SK-N-SH (cell line): ENCODE measurements at regions not wholly inside any gene's neighbourhood (a gene's known extent, or its start where the extent isn't known, plus 50 kb on each side); places are given as distances from the start of the nearest gene placed in this dataset.

Experiments
- CTCF ChIA-PET: fragments of 300-600, 350-600 bp; formaldehyde crosslinking; extraction: SDS; loops from one replicate; lab custom pipeline; 2021; lab: Yijun Ruan, JAX
- POLR2A ChIA-PET: fragments of 350-600 bp; sonication (Branson Sonifier 250); formaldehyde crosslinking; extraction: SDS; loops from one replicate; lab custom pipeline; 2020; ENCODE audit warnings: antibody characterized with exemption, inconsistent platforms; lab: Yijun Ruan, JAX
- DNase-seq: peaks from one replicate; pipeline ENCODE4 v3.0.0; 2012
- H2AFZ ChIP-seq: fragments of 200-600 bp; sonication (generic); 2 replicates; pipeline ENCODE4 v1.8.1; 2016; ENCODE audit warnings: antibody characterized with exemption, mild to moderate bottlenecking, low read depth
- H3F3A ChIP-seq: fragments of 200-600 bp; sonication (generic); replicated peaks from 2 replicates; pipeline ENCODE3; 2016; ENCODE audit warnings: antibody characterized with exemption, mild to moderate bottlenecking; ENCODE audit not compliant: insufficient read depth
- H3K27ac ChIP-seq, 2 experiments: fragments of 200-500 bp in 1 of 2; fragments of 200-600 bp in 1 of 2; sonication (Bioruptor generic) in 1 of 2; sonication (generic), shearing (Covaris generic) in 1 of 2; 2 replicates each; pipeline versions ENCODE4 v1.5.1 to v1.6.1; 2014 to 2016; ENCODE audit warnings: low read depth in 2 of 2, inconsistent platforms in 1 of 2, low read length in 1 of 2, mild to moderate bottlenecking in 1 of 2, mixed read lengths in 1 of 2
- H3K27me3 ChIP-seq: fragments of 200-600 bp; sonication (generic), shearing (Covaris generic); 2 replicates; pipeline ENCODE4 v1.6.1; 2016; ENCODE audit warnings: mixed run types; ENCODE audit not compliant: insufficient read depth
- H3K36me3 ChIP-seq, 2 experiments: fragments of 200-500 bp in 1 of 2; fragments of 200-600 bp in 1 of 2; sonication (Bioruptor generic) in 1 of 2; sonication (generic) in 1 of 2; replicated peaks in 1 of 2; 2 replicates each; pipeline versions ENCODE3 to v1.5.1; 2014 to 2016; ENCODE audit warnings: low read length in 1 of 2, mild to moderate bottlenecking in 1 of 2; ENCODE audit not compliant: insufficient read depth in 2 of 2, control insufficient read depth in 1 of 2
- H3K4me1 ChIP-seq, 2 experiments: fragments of 200-500 bp in 1 of 2; fragments of 200-600 bp in 1 of 2; sonication (Bioruptor generic) in 1 of 2; sonication (generic), shearing (Covaris generic) in 1 of 2; 2 replicates each; pipeline versions ENCODE4 v1.5.1 to v1.6.1; 2014 to 2016; ENCODE audit warnings: low read depth in 1 of 2, low read length in 1 of 2, mixed run types in 1 of 2; ENCODE audit not compliant: insufficient read depth in 2 of 2, control insufficient read depth in 1 of 2
- H3K4me2 ChIP-seq: fragments of 200-600 bp; sonication (generic), shearing (Covaris generic); 2 replicates; pipeline ENCODE4 v1.6.1; 2017; ENCODE audit warnings: mixed run types
- H3K4me3 ChIP-seq, 2 experiments: fragments of 200-500 bp in 1 of 2; fragments of 200-600 bp in 1 of 2; sonication (Bioruptor generic) in 1 of 2; sonication (generic), shearing (Covaris generic) in 1 of 2; 2 replicates each; pipeline versions ENCODE4 v1.5.1 to v1.8.1; 2014 to 2016; ENCODE audit warnings: low read depth in 2 of 2, inconsistent platforms in 1 of 2, low read length in 1 of 2, mild to moderate bottlenecking in 1 of 2, mixed read lengths in 1 of 2, moderate library complexity in 1 of 2
- H3K79me2 ChIP-seq: fragments of 200-600 bp; sonication (generic); 2 replicates; pipeline ENCODE4 v1.8.1; 2017; ENCODE audit warnings: mild to moderate bottlenecking; ENCODE audit not compliant: insufficient read depth
- H3K9ac ChIP-seq: fragments of 200-600 bp; sonication (generic); 2 replicates; pipeline ENCODE4 v1.6.1; 2017; ENCODE audit warnings: mixed run types
- H3K9me2 ChIP-seq: fragments of 200-600 bp; sonication (generic); 2 replicates; pipeline ENCODE4 v1.6.1; 2017; ENCODE audit warnings: mixed run types
- H3K9me3 ChIP-seq: fragments of 200-600 bp; sonication (generic); 2 replicates; pipeline ENCODE4 v1.6.1; 2017; ENCODE audit warnings: mixed run types, mild to moderate bottlenecking, moderate library complexity
- H4K20me1 ChIP-seq: fragments of 200-600 bp; sonication (generic); 2 replicates; pipeline ENCODE4 v1.6.1; 2017; ENCODE audit warnings: mild to moderate bottlenecking, mixed run types; ENCODE audit not compliant: insufficient read depth
- CHD2 ChIP-seq: fragments of 150-350 bp; IDR thresholded peaks from 2 replicates; pipeline ENCODE4 v1.6.1; 2018; ENCODE audit warnings: low read length; ENCODE audit not compliant: partially characterized antibody
- CTCF ChIP-seq: fragments of 200-600 bp; sonication (generic); IDR thresholded peaks from 2 replicates; pipeline ENCODE4 v1.6.1; 2017; ENCODE audit warnings: antibody characterized with exemption, mild to moderate bottlenecking, moderate library complexity
- EZH2phosphoT487 ChIP-seq: fragments of 200-600 bp; sonication (generic); IDR thresholded peaks from 2 replicates; pipeline ENCODE4 v1.6.1; 2017; ENCODE audit warnings: low read depth, mixed run types, mild to moderate bottlenecking, antibody characterized with exemption, moderate library complexity, borderline replicate concordance
- FOXJ3 ChIP-seq: sonication (generic); formaldehyde crosslinking; IDR thresholded peaks from 2 replicates; pipeline ENCODE4 v1.5.1; 2020; ENCODE audit warnings: mild to moderate bottlenecking, missing genetic modification reagents
- GABPA ChIP-seq: IDR thresholded peaks from 2 replicates; pipeline ENCODE4 v1.4.0; 2012; ENCODE audit warnings: low read depth, mild to moderate bottlenecking
- GATA2 ChIP-seq: sonication (generic); formaldehyde crosslinking; IDR thresholded peaks from 2 replicates; pipeline ENCODE4 v1.5.0; 2020; ENCODE audit warnings: mild to moderate bottlenecking, missing genetic modification reagents
- IRF3 ChIP-seq: fragments of 150-350 bp; IDR thresholded peaks from 2 replicates; pipeline ENCODE4 v1.6.1; 2016; ENCODE audit warnings: mild to moderate bottlenecking, low read depth, low read length
- JUND ChIP-seq: IDR thresholded peaks from 2 replicates; pipeline ENCODE4 v1.4.0; 2012
- NFIC ChIP-seq: IDR thresholded peaks from 2 replicates; pipeline ENCODE4 v1.4.0; 2012; ENCODE audit warnings: borderline replicate concordance
- PBX3 ChIP-seq: IDR thresholded peaks from 2 replicates; pipeline ENCODE4; 2012
- RAD21 ChIP-seq: IDR thresholded peaks from 2 replicates; pipeline ENCODE4 v1.6.1; 2012; ENCODE audit warnings: mild to moderate bottlenecking, low read length
- RCOR1 ChIP-seq: fragments of 150-350 bp; IDR thresholded peaks from 2 replicates; pipeline ENCODE4 v1.6.1; 2017; ENCODE audit warnings: antibody characterized with exemption, low read length
- RXRA ChIP-seq: IDR thresholded peaks from 2 replicates; pipeline ENCODE4 v1.4.0; 2012; ENCODE audit warnings: low read depth, mild to moderate bottlenecking, borderline replicate concordance
- SMC3 ChIP-seq: IDR thresholded peaks from 2 replicates; pipeline ENCODE4 v1.6.1; 2012; ENCODE audit warnings: low read depth, low read length, improper control_type of control experiment
- YY1 ChIP-seq: IDR thresholded peaks from 2 replicates; pipeline ENCODE4 v1.4.0; 2012; ENCODE audit warnings: low read depth, mild to moderate bottlenecking
- WGBS: methylation state at CpG from one replicate; pipeline ENCODE4 v1.1.6; 2017; ENCODE audit warnings: low lambda C conversion rate; 5-methylcytosine and 5-hydroxymethylcytosine counted together

DNA sequence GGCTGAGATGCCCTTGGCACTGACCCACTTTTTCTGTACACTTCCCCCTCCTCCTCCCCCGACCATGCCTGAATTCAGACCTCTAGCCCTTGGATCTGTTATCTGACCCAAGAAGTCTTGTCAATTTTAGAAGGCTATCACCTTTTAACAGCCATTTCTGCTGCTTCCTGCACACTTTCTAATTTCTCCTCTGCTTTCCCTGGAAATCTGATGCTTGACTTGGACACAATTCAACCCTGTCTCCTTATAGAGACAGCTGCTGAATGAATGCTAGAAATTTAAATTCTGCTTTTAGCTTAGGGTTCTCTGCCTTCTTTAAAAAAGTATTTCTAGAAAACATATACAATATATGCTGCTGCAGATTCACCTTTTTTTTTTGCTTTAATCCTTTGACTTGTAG lies 417.9 kb upstream of the KLF6 start:
- DNase-seq, result no peak
- H3K4me3 ChIP-seq, result no peak overlapping the region
- no peaks in the 10 kb centered on the region for H4K20me1 ChIP-seq
- ChIA-PET POLR2A (no interaction called here), CTCF (no interaction called here)
- no peak overlapping the region for H3K9ac ChIP-seq
- no peaks in the 10 kb centered on the region for H3K79me2 ChIP-seq
- 86% methylated on average over 1 of the region's 1 CpG for WGBS
- H3K36me3 ChIP-seq, result no peaks in the 10 kb centered on the region
- H3K27ac ChIP-seq, result no peak overlapping the region
- H3K4me2 ChIP-seq, result no peak overlapping the region
- no peaks in the 10 kb centered on the region for H3K9me3 ChIP-seq
- H3F3A ChIP-seq, result no peaks in the 10 kb centered on the region
- no peak for TF ChIP-seq CTCF
- TF ChIP-seq GATA2 (CRISPR knock-in tag), result no peak
- TF ChIP-seq EZH2phosphoT487, result no peak
- no peak for TF ChIP-seq YY1
- TF ChIP-seq NFIC, result no peak
- TF ChIP-seq CHD2, result no peak
- no peak for TF ChIP-seq PBX3
- no peak for TF ChIP-seq SMC3
- TF ChIP-seq RCOR1, result no peak
- TF ChIP-seq JUND, result no peak
- no peak for TF ChIP-seq RXRA
- no peak for TF ChIP-seq GABPA
- TF ChIP-seq FOXJ3 (CRISPR knock-in tag), result no peak
- TF ChIP-seq IRF3, result no peak
- no peak for TF ChIP-seq RAD21
- H3K4me1 ChIP-seq, result peaks cover 0 to 17% of the 10 kb centered on the region in 2 experiments; a peak in 3 of 4 replicates
- no peaks in the 10 kb centered on the region for H3K9me2 ChIP-seq
- no peaks in the 10 kb centered on the region for H3K27me3 ChIP-seq
- no peak overlapping the region for H2AFZ ChIP-seq
